ENCODE measurements at regions not wholly inside any gene's neighbourhood (a gene's known extent, or its start where the extent isn't known, plus 50 kb on each side); places are given as distances from the start of the nearest gene placed in this dataset.

GRCh38 chr1:8200317-8201115 lies 117.4 kb upstream of the SLC45A1 start (continued):
- TF ChIP-seq IRF1 (CRISPR knock-in tag; IDR thresholded peaks at IDR 0.05; ENCODE audit: low read depth) (no peak), NR2C2 (CRISPR knock-in tag; IDR thresholded peaks at IDR 0.05; ENCODE audit: borderline replicate concordance) (peak; percentile 73), CREBL2 (CRISPR knock-in tag; IDR thresholded peaks at IDR 0.05; ENCODE audit: borderline replicate concordance) (no peak), ARNT (IDR thresholded peaks at IDR 0.05) (no peak), PBX3 (CRISPR knock-in tag; IDR thresholded peaks at IDR 0.05; ENCODE audit: borderline replicate concordance) (no peak), ZNF567 (CRISPR knock-in tag; IDR thresholded peaks at IDR 0.05; ENCODE audit: borderline replicate concordance) (no peak), FOXO1 (CRISPR knock-in tag; IDR thresholded peaks at IDR 0.05) (peak; percentile 90), ATF5 (CRISPR knock-in tag; IDR thresholded peaks at IDR 0.05; ENCODE audit: low read depth) (no peak), FUBP1 (CRISPR knock-in tag; IDR thresholded peaks at IDR 0.05; ENCODE audit: borderline replicate concordance) (no peak), REXO4 (CRISPR knock-in tag; IDR thresholded peaks at IDR 0.05; ENCODE audit: borderline replicate concordance) (no peak), ZZZ3 (CRISPR knock-in tag; IDR thresholded peaks at IDR 0.05; ENCODE audit: borderline replicate concordance) (no peak), ZNF7 (CRISPR knock-in tag; IDR thresholded peaks at IDR 0.05) (no peak), CCDC6 (CRISPR knock-in tag; IDR thresholded peaks at IDR 0.05) (0 out of 2 replicates have a peak, but pooled peaks have one; percentile 59), ZNF772 (CRISPR knock-in tag; IDR thresholded peaks at IDR 0.05) (no peak), MED8 (CRISPR knock-in tag; IDR thresholded peaks at IDR 0.05; ENCODE audit: insufficient replicate concordance) (peak; percentile 91), KLF9 (CRISPR knock-in tag; IDR thresholded peaks at IDR 0.05; ENCODE audit: low read depth) (no peak), CBX2 (IDR thresholded peaks at IDR 0.05; ENCODE audit: low read depth, low read length) (no peak), CBX2 (CRISPR knock-in tag; IDR thresholded peaks at IDR 0.05; ENCODE audit: low read depth) (no peak), TFDP2 (CRISPR knock-in tag; IDR thresholded peaks at IDR 0.05) (peak; percentile 54), MAX (IDR thresholded peaks at IDR 0.05) (peak; percentile 87), ZNF383 (CRISPR knock-in tag; IDR thresholded peaks at IDR 0.05; ENCODE audit: borderline replicate concordance) (no peak), ZNF556 (CRISPR knock-in tag; IDR thresholded peaks at IDR 0.05; ENCODE audit: borderline replicate concordance) (peak; percentile 90; the same call in 1 of the 2 replicates), ZFY (CRISPR knock-in tag; IDR thresholded peaks at IDR 0.05) (peak; percentile 75), ESRRA (CRISPR knock-in tag; IDR thresholded peaks at IDR 0.05; ENCODE audit: low read depth) (peak; percentile 95)
